ENCODE measurements at regions not wholly inside any gene's neighbourhood (a gene's known extent, or its start where the extent isn't known, plus 50 kb on each side); places are given as distances from the start of the nearest gene placed in this dataset.

DNA sequence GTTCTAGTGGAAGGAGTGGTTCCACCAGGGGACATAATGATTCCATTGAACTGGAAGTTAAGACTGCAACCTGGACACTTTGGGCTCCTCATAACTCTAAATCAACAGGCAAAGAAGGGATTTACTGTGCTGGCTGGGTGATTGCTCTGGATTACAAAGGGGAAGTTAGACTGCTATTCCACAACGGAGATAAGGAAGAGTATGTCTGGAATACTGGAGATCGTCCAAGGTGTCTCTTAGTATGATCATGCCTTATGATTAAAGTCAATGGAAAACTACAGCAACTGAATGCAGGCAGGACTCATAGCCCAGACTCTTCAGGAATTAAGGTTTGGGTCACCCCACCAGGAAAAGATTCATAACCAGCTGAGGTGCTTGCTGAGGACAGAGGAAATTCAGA lies 310.6 kb upstream of the MGMT start:
- Histone ChIP-seq H2AFZ (replicated peaks) (no peak overlapping the region), H3K27me3 (no peaks in the 10 kb centered on the region)
- H3K4me1 Mint-ChIP-seq = peaks cover 11% of the 10 kb centered on the region

DNA sequence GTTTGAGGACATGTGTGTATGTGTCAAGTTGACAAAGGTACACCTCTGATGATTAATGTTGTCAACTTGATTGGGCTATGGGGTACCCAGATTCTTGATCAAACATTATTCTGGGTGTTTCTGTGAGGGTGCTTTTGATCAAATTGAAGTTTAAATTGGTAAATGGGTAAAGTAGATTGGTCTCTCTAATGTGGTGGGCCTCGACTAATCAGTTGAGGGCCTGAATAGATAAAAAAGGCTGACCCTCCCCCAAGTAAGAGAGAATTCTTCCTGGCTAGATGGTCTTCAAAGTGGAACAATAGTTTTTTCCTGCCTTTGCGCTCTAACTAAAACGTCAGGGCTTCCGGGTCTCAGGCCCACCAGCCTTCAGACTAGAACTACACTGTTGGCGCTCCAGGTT lies 309.9 kb upstream of the MGMT start:
- no peak for TF ChIP-seq EZH2 (IDR thresholded peaks at IDR 0.05)
- TF ChIP-seq, protein P1, sequence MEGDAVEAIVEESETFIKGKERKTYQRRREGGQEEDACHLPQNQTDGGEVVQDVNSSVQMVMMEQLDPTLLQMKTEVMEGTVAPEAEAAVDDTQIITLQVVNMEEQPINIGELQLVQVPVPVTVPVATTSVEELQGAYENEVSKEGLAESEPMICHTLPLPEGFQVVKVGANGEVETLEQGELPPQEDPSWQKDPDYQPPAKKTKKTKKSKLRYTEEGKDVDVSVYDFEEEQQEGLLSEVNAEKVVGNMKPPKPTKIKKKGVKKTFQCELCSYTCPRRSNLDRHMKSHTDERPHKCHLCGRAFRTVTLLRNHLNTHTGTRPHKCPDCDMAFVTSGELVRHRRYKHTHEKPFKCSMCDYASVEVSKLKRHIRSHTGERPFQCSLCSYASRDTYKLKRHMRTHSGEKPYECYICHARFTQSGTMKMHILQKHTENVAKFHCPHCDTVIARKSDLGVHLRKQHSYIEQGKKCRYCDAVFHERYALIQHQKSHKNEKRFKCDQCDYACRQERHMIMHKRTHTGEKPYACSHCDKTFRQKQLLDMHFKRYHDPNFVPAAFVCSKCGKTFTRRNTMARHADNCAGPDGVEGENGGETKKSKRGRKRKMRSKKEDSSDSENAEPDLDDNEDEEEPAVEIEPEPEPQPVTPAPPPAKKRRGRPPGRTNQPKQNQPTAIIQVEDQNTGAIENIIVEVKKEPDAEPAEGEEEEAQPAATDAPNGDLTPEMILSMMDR (IDR thresholded peaks at IDR 0.05) = no peak
- TF ChIP-seq EZH2phosphoT487 (IDR thresholded peaks at IDR 0.05) = no peak
- Histone ChIP-seq H3K4me3 (no peak overlapping the region), H3F3A (ENCODE audit: low read depth) (no peaks in the 10 kb centered on the region), H3K27ac (no peak overlapping the region), H3K36me3 (no peaks in the 10 kb centered on the region), H4K20me1 (ENCODE audit: low read depth) (no peaks in the 10 kb centered on the region), H2AFZ (replicated peaks) (no peak overlapping the region), H3K27me3 (no peaks in the 10 kb centered on the region), H3K9me3 (ENCODE audit: low read depth) (no peaks in the 10 kb centered on the region), H3K4me2 (no peak overlapping the region), H3K79me2 (ENCODE audit: low read depth) (no peaks in the 10 kb centered on the region), H3K9ac (no peak overlapping the region), H3K4me1 (no peaks in the 10 kb centered on the region)
- Mint-ChIP-seq H3K4me3 (no peak overlapping the region), H3K27ac (no peak overlapping the region), H3K9me3 (peaks cover 16% of the 10 kb centered on the region), H3K4me1 (peaks cover 14% of the 10 kb centered on the region), H3K27me3 (ENCODE audit: insufficient read depth, low read depth) (no peaks in the 10 kb centered on the region), H3K36me3 (no peaks in the 10 kb centered on the region)
- DNase-seq (ENCODE audit: low spot score) = no peak

More for the DNA sequence above, 310.6 kb upstream of the MGMT start:
- Histone ChIP-seq H3K9me3 (ENCODE audit: low read depth) (no peaks in the 10 kb centered on the region), H3F3A (ENCODE audit: low read depth) (no peaks in the 10 kb centered on the region), H3K27ac (no peak overlapping the region), H3K9ac (no peak overlapping the region), H3K36me3 (no peaks in the 10 kb centered on the region), H3K4me2 (no peak overlapping the region), H3K4me1 (no peaks in the 10 kb centered on the region), H3K79me2 (ENCODE audit: low read depth) (no peaks in the 10 kb centered on the region), H3K4me3 (no peak overlapping the region), H4K20me1 (ENCODE audit: low read depth) (no peaks in the 10 kb centered on the region)
- no peak overlapping the region for H3K4me3 Mint-ChIP-seq
- TF ChIP-seq, protein P1 (IDR thresholded peaks at IDR 0.05) = no peak
- TF ChIP-seq EZH2 (IDR thresholded peaks at IDR 0.05) = no peak
- no peak for TF ChIP-seq EZH2phosphoT487 (IDR thresholded peaks at IDR 0.05)
- DNase-seq (ENCODE audit: low spot score) = no peak
- no peaks in the 10 kb centered on the region for H3K27me3 Mint-ChIP-seq (ENCODE audit: insufficient read depth, low read depth)
- H3K36me3 Mint-ChIP-seq = no peaks in the 10 kb centered on the region
- peaks cover 15% of the 10 kb centered on the region for H3K9me3 Mint-ChIP-seq
- H3K27ac Mint-ChIP-seq = no peak overlapping the region

DNA sequence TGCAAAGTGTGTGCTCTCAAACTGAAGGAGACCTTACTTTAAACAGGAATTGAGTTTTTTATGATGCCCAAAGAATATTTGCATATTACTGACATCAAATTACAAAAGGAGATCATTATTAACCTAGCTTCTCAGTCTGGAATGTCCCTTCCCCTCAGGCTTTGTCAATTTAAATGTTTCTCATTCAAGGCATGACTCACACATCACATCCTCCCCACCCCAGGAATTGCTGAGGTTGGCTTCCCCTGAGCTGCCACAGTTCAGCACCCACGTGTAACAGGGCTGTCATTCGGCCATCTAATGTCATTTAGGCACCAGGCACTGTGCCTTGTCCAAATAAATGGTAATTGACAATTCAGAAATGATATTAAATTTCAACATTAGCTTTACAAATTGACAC lies 305.9 kb upstream of the MGMT start:
- peak; percentile 42 for DNase-seq (ENCODE audit: low spot score)
- Mint-ChIP-seq H3K4me1 (peaks cover 12% of the 10 kb centered on the region), H3K4me3 (no peak overlapping the region), H3K36me3 (no peaks in the 10 kb centered on the region), H3K27ac (no peak overlapping the region), H3K9me3 (peaks cover 8% of the 10 kb centered on the region), H3K27me3 (ENCODE audit: insufficient read depth, low read depth) (no peaks in the 10 kb centered on the region)
- no peak overlapping the region for H3K9ac ChIP-seq
- no peak overlapping the region for H2AFZ ChIP-seq (replicated peaks)
- no peaks in the 10 kb centered on the region for H3K4me1 ChIP-seq
- no peak overlapping the region for H3K27ac ChIP-seq
- no peaks in the 10 kb centered on the region for H3K27me3 ChIP-seq
- no peaks in the 10 kb centered on the region for H3F3A ChIP-seq (ENCODE audit: low read depth)
- no peaks in the 10 kb centered on the region for H3K9me3 ChIP-seq (ENCODE audit: low read depth)
- no peaks in the 10 kb centered on the region for H4K20me1 ChIP-seq (ENCODE audit: low read depth)
- H3K4me2 ChIP-seq = no peak overlapping the region
- TF ChIP-seq, protein P1 (IDR thresholded peaks at IDR 0.05) = no peak
- no peak for TF ChIP-seq EZH2phosphoT487 (IDR thresholded peaks at IDR 0.05)
- no peak for TF ChIP-seq EZH2 (IDR thresholded peaks at IDR 0.05)
- H3K36me3 ChIP-seq = no peaks in the 10 kb centered on the region
- no peaks in the 10 kb centered on the region for H3K79me2 ChIP-seq (ENCODE audit: low read depth)
- no peak overlapping the region for H3K4me3 ChIP-seq
